22Rv1 (cell line): ENCODE measurements at regions not wholly inside any gene's neighbourhood (a gene's known extent, or its start where the extent isn't known, plus 50 kb on each side); places are given as distances from the start of the nearest gene placed in this dataset.

Source experiments
- CTCF ChIP-seq: fragments of 450-650 bp; IDR thresholded peaks from 2 replicates; pipeline ENCODE4 v1.5.1; 2017; ENCODE audit warnings: mild to moderate bottlenecking
- ZFX ChIP-seq: fragments of 450-650 bp; IDR thresholded peaks from 2 replicates; pipeline ENCODE4 v1.6.1; 2017; ENCODE audit warnings: antibody characterized with exemption, borderline replicate concordance

GRCh38 chr6:3946778-3947177 lies 97.6 kb downstream of the FAM50B start:
- TF ChIP-seq CTCF (no peak), ZFX (no peak)
